Esophagus muscularis mucosa (tissue), 4 donors: ENCODE measurements at regions not wholly inside any gene's neighbourhood (a gene's known extent, or its start where the extent isn't known, plus 50 kb on each side); places are given as distances from the start of the nearest gene placed in this dataset.
"Not testable (repeated sequence)": the region's sequence is repeated elsewhere in the genome, so short reads cannot be mapped to it uniquely, and the experiment has no call there.

Experiments
- DNase-seq: peaks from one replicate; pipeline ENCODE4 v3.0.0-alpha.2; 2017; ENCODE audit errors: extremely low spot score
- H3K27ac ChIP-seq, 4 donors: fragments of 200-600 bp; sonication (generic); replicated peaks in 1 of 4; 1 replicate in 3 of 4; 2 replicates in 1 of 4; pipeline ENCODE4 v1.5.1; 2016 to 2019; ENCODE audit warnings: mild to moderate bottlenecking in 1 of 4
- H3K27me3 ChIP-seq, 4 donors: fragments of 200-600 bp; sonication (generic); one replicate each; pipeline versions ENCODE4 v1.5.1 to v1.6.0; 2016 to 2019
- H3K36me3 ChIP-seq, 4 donors: fragments of 200-600 bp; sonication (generic); one replicate each; pipeline ENCODE4 v1.5.1; 2016 to 2019
- H3K4me1 ChIP-seq, 4 donors: fragments of 200-600 bp; sonication (generic); one replicate each; pipeline ENCODE4 v1.5.1; 2016 to 2019
- H3K4me3 ChIP-seq, 4 donors: fragments of 200-600 bp; sonication (generic); 1 replicate in 2 of 4; 2 replicates in 2 of 4; pipeline ENCODE4 v1.5.1; 2016 to 2019; ENCODE audit warnings: mild to moderate bottlenecking in 4 of 4, moderate library complexity in 1 of 4
- H3K9me3 ChIP-seq, 4 donors: fragments of 200-600 bp; sonication (generic); 1 replicate in 3 of 4; 2 replicates in 1 of 4; pipeline ENCODE4 v1.5.1; 2016 to 2019
- EP300 ChIP-seq: sonication (generic); formaldehyde crosslinking; IDR thresholded peaks from one replicate; pipeline ENCODE4 v1.6.1; 2017; ENCODE audit warnings: antibody characterized with exemption
- POLR2A ChIP-seq: fragments of 450-650 bp; IDR thresholded peaks from one replicate; pipeline ENCODE4 v1.6.1; 2017; ENCODE audit warnings: antibody characterized with exemption, moderate library complexity, mild to moderate bottlenecking, low read depth
- POLR2AphosphoS5 ChIP-seq, 2 donors: sonication (generic); formaldehyde crosslinking; IDR thresholded peaks; one replicate each; pipeline ENCODE4 v1.6.1; 2017; ENCODE audit warnings: antibody characterized with exemption in 2 of 2
- WGBS: methylation state at CpG from one replicate; pipeline ENCODE4 v1.1.5; 2018; 5-methylcytosine and 5-hydroxymethylcytosine counted together
- intact Hi-C: fragments of 100-400 bp; cut with DNase I; formaldehyde crosslinking; loops from one replicate; pipeline ENCODE4 v1.15.1; 2023
- TF ChIP-seq, protein P1 (sequence below), 3 experiments: fragments of 200-600 bp in 2 of 3; fragments of 450-650 bp in 1 of 3; sonication (generic) in 2 of 3; IDR thresholded peaks; one replicate each; pipeline ENCODE4 v1.5.1; 2017 to 2019; ENCODE audit warnings: antibody characterized with exemption in 3 of 3, mild to moderate bottlenecking in 2 of 3, moderate library complexity in 1 of 3

DNA sequence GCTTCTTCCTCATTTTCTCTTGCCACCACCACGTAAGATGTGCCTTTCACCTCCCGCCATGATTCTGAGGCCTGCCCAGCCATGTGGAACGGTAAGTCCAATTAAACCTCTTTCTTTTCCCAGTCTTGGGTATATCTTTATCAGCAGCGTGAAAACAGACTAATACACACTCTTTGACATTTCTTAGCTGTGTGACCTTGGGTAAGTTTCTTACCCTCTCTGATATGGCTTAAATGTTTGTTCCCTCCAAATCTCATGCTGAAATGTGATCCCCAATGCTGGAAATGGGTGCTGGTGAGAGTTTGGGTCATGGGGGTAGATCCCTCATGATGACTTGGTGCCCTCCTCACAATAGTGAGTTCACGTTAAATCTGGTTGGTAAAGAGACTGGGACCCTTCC lies 188.8 kb upstream of the IRX4 start:
- no peaks in the 10 kb centered on the region for H3K4me1 ChIP-seq
- no peak overlapping the region for H3K27ac ChIP-seq
- H3K4me3 ChIP-seq, result no peak overlapping the region
- DNase-seq, result peak; percentile 50
- intact Hi-C loops, result no loop called here
- H3K36me3 ChIP-seq, result no peaks in the 10 kb centered on the region
- peaks cover 0 to 18% (median 0%) of the 10 kb centered on the region in 4 donors for H3K27me3 ChIP-seq
- no peaks in the 10 kb centered on the region for H3K9me3 ChIP-seq
- 89% methylated on average over 5 of the region's 5 CpGs for WGBS
- TF ChIP-seq POLR2A (no peak), EP300 (no peak), POLR2AphosphoS5 (IDR thresholded peaks at IDR 0.05) (no peak)
- TF ChIP-seq, protein P1, sequence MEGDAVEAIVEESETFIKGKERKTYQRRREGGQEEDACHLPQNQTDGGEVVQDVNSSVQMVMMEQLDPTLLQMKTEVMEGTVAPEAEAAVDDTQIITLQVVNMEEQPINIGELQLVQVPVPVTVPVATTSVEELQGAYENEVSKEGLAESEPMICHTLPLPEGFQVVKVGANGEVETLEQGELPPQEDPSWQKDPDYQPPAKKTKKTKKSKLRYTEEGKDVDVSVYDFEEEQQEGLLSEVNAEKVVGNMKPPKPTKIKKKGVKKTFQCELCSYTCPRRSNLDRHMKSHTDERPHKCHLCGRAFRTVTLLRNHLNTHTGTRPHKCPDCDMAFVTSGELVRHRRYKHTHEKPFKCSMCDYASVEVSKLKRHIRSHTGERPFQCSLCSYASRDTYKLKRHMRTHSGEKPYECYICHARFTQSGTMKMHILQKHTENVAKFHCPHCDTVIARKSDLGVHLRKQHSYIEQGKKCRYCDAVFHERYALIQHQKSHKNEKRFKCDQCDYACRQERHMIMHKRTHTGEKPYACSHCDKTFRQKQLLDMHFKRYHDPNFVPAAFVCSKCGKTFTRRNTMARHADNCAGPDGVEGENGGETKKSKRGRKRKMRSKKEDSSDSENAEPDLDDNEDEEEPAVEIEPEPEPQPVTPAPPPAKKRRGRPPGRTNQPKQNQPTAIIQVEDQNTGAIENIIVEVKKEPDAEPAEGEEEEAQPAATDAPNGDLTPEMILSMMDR (IDR thresholded peaks at IDR 0.05), result no peak

DNA sequence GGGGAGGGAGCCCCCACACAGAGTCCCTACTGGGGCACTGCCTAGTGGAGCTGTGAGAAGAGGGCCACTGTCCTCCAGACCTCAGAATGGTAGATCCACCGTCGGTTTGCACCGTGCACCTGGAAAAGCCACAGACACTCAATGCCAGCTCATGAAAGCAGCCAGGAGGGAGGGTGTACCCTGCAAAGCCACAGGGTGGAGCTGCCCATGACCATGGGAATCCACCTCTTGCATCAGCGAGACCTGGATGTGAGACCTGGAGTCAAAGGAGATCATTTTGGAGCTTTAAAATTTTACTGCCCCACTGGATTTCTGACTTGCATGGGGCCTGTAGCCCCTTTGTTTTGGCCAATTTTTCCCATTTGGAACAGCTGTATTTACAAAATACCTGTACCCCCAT lies 188.1 kb upstream of the IRX4 start:
- H3K27me3 ChIP-seq, result peaks cover 0 to 20% (median 0%) of the 10 kb centered on the region in 4 donors
- H3K27ac ChIP-seq, DNase-seq, H3K4me3 ChIP-seq, H3K4me1 ChIP-seq, H3K9me3 ChIP-seq, intact Hi-C loops, H3K36me3 ChIP-seq: not testable (repeated sequence)
- 95% methylated on average over 4 of the region's 4 CpGs for WGBS

DNA sequence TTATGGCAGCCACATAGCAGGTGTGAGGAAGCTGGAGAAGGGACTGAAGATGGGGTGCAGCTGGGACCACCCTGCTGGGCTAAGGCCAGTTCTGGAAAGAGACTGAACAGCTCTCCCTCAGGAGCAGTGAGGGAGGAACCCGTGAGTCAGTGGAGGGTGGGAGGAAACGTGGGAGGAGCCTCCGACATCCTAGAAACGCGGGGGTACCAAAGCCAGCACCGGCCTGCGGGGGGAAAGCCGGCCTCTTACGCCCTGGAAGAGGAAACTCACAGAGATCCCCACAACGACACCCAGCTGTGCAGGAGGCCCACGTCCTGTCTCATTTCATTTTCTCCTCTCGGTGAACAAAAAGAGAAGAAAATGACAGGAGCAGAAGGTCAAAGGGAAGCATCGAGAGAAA lies 185.8 kb upstream of the IRX4 start:
- no peak overlapping the region for H3K4me3 ChIP-seq
- intact Hi-C loops, result no loop called here
- 51% methylated on average over 13 of the region's 13 CpGs for WGBS
- H3K9me3 ChIP-seq, result no peaks in the 10 kb centered on the region
- H3K36me3 ChIP-seq, result no peaks in the 10 kb centered on the region
- H3K27me3 ChIP-seq, result peaks cover 0 to 37% (median 0%) of the 10 kb centered on the region in 4 donors
- no peak for DNase-seq
- no peak for TF ChIP-seq POLR2AphosphoS5 (IDR thresholded peaks at IDR 0.05)
- no peak for TF ChIP-seq EP300
- TF ChIP-seq POLR2A, result no peak
- TF ChIP-seq, protein P1 (IDR thresholded peaks at IDR 0.05), result no peak
- no peak overlapping the region for H3K27ac ChIP-seq
- no peaks in the 10 kb centered on the region for H3K4me1 ChIP-seq

DNA sequence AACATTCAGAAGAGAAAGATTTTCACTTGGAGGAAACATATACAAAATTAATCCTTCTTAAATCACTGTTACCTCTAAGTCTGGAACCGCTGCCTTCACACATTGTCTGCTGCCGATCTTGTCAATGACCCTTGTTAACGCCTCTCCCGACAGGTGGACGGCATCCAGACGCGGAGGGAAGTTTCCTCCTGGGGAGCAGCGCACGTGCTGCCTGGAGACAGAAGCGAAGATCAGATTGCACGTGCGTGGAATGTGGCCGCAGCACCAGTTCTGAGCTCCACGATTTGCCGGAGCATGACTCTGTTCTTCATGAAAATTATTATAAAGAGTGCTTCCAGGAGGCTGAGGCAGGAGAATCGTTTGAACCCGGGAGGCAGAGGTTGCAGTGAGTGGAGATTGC lies 183.6 kb upstream of the IRX4 start:
- Histone ChIP-seq H3K4me1 (no peaks in the 10 kb centered on the region), H3K27ac (no peak overlapping the region), H3K27me3 (peaks cover 0 to 39% (median 0%) of the 10 kb centered on the region in 4 donors), H3K36me3 (no peaks in the 10 kb centered on the region), H3K4me3 (no peak overlapping the region), H3K9me3 (no peaks in the 10 kb centered on the region)
- 42% methylated on average over 17 of the region's 17 CpGs for WGBS
- peak; percentile 55 for DNase-seq
- TF ChIP-seq EP300, result no peak
- intact Hi-C loops, result no loop called here

DNA sequence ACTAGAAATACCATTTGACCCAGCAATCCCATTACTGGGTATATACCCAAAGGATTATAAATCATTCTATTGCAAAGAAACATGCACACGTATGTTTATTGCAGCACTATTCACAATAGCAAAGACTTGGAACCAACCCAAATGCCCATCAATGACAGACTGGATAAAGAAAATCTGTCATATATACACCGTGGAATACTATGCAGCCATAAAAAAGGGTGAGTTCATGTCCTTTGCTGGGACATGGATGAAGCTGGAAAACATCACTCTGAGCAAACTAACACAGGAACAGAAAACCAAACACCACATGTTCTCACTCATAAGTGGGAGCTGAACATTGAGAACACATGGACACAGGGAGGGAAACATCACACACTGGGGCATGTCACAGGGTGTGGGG lies 180.7 kb upstream of the IRX4 start:
- H3K4me1 ChIP-seq, H3K9me3 ChIP-seq, intact Hi-C loops, H3K4me3 ChIP-seq, H3K36me3 ChIP-seq, H3K27ac ChIP-seq, DNase-seq: not testable (repeated sequence)
- peaks cover 0 to 40% (median 0%) of the 10 kb centered on the region in 4 donors for H3K27me3 ChIP-seq
- 71% methylated on average over 2 of the region's 2 CpGs for WGBS

DNA sequence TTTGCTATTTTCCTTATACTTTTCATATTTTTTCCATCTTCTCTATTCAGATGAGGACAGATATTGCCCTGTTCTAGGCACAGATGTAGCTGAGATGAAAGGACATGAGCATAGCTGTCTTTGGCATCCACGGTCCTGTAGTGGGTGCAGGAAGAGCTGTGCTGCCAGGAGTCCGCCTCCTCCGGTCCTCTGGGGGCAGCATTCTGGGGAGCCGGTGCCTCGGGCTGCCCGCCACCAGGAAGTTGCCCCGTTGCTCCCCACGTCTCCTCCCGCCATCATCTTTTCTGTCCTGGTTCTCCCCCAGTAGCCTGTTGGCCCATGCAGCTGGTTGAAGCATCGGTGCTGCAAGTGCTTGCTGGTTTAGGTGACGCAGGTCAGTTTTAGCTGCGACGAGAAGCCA lies 170.0 kb upstream of the IRX4 start:
- Histone ChIP-seq H3K36me3 (no peaks in the 10 kb centered on the region), H3K27ac (no peak overlapping the region), H3K27me3 (no peaks in the 10 kb centered on the region), H3K9me3 (no peaks in the 10 kb centered on the region), H3K4me1 (no peaks in the 10 kb centered on the region), H3K4me3 (no peak overlapping the region)
- WGBS, result 91% methylated on average over 10 of the region's 13 CpGs
- TF ChIP-seq, protein P1 (IDR thresholded peaks at IDR 0.05), result no peak
- TF ChIP-seq POLR2AphosphoS5 (IDR thresholded peaks at IDR 0.05), result no peak
- peak; percentile 60 for DNase-seq
- intact Hi-C loops, result no loop called here
